ENCODE measurements at regions not wholly inside any gene's neighbourhood (a gene's known extent, or its start where the extent isn't known, plus 50 kb on each side); places are given as distances from the start of the nearest gene placed in this dataset.
"Not testable (repeated sequence)": the region's sequence is repeated elsewhere in the genome, so short reads cannot be mapped to it uniquely, and the experiment has no call there.

DNA sequence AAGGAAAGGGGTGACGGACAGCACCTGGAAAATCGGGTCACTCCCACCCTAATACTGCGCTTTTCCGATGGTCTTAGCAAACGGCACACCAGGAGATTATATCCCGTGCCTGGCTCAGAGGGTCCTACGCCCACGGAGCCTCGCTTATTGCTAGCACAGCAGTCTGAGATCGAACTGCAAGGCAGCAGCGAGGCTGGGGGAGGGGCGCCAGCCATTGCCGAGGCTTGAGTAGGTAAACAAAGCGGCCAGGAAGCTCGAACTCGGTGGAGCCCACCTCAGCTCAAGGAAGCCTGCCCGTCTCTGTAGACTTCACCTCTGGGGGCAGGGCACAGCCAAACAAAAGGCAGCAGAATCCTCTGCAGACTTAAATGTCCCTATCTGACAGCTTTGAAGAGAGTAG, 91.5 kb upstream of the MBIP start:
- TF ChIP-seq, protein P1, sequence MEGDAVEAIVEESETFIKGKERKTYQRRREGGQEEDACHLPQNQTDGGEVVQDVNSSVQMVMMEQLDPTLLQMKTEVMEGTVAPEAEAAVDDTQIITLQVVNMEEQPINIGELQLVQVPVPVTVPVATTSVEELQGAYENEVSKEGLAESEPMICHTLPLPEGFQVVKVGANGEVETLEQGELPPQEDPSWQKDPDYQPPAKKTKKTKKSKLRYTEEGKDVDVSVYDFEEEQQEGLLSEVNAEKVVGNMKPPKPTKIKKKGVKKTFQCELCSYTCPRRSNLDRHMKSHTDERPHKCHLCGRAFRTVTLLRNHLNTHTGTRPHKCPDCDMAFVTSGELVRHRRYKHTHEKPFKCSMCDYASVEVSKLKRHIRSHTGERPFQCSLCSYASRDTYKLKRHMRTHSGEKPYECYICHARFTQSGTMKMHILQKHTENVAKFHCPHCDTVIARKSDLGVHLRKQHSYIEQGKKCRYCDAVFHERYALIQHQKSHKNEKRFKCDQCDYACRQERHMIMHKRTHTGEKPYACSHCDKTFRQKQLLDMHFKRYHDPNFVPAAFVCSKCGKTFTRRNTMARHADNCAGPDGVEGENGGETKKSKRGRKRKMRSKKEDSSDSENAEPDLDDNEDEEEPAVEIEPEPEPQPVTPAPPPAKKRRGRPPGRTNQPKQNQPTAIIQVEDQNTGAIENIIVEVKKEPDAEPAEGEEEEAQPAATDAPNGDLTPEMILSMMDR (IDR thresholded peaks at IDR 0.05), result not testable (repeated sequence)
- TF ChIP-seq POLR2A (IDR thresholded peaks at IDR 0.05), result not testable (repeated sequence)
